Astrocyte (in vitro differentiated cells and primary cell): ENCODE measurements at regions not wholly inside any gene's neighbourhood (a gene's known extent, or its start where the extent isn't known, plus 50 kb on each side); places are given as distances from the start of the nearest gene placed in this dataset.

Experiments used
- EZH2 ChIP-seq: IDR thresholded peaks from 2 replicates; pipeline ENCODE4 v1.6.1; 2012; ENCODE audit warnings: mild to moderate bottlenecking, low read length, inconsistent platforms; ENCODE audit not compliant: insufficient read depth
- TF ChIP-seq, protein P1 (sequence below): IDR thresholded peaks from 2 replicates; pipeline ENCODE4 v1.5.1; 2011; ENCODE audit warnings: low read depth, mild to moderate bottlenecking, inconsistent platforms, low read length, moderate library complexity; ENCODE audit not compliant: insufficient read depth

DNA sequence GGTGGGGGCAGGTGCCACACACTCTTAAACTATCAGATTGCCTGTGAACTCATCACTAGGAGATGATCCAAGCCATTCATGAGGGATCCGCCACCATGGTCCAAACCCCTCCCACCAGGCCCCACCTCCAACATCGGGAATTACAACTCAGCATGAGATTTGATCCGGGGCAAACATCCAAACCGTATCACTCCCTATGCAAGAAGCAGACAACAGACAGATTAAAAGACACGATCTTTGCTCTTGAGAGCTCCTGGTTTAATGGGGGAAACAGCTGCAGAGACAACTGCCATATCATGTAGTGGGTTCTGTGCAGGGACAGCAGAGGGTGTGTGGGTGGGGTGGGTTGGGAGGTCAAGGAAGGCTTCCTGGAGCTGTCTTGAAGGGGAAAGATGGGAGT, 123.6 kb downstream of the EMX2 start:
- TF ChIP-seq, protein P1, sequence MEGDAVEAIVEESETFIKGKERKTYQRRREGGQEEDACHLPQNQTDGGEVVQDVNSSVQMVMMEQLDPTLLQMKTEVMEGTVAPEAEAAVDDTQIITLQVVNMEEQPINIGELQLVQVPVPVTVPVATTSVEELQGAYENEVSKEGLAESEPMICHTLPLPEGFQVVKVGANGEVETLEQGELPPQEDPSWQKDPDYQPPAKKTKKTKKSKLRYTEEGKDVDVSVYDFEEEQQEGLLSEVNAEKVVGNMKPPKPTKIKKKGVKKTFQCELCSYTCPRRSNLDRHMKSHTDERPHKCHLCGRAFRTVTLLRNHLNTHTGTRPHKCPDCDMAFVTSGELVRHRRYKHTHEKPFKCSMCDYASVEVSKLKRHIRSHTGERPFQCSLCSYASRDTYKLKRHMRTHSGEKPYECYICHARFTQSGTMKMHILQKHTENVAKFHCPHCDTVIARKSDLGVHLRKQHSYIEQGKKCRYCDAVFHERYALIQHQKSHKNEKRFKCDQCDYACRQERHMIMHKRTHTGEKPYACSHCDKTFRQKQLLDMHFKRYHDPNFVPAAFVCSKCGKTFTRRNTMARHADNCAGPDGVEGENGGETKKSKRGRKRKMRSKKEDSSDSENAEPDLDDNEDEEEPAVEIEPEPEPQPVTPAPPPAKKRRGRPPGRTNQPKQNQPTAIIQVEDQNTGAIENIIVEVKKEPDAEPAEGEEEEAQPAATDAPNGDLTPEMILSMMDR: no peak
- TF ChIP-seq EZH2: no peak
